Retinal pigment epithelial cell (primary cell): ENCODE measurements at regions not wholly inside any gene's neighbourhood (a gene's known extent, or its start where the extent isn't known, plus 50 kb on each side); places are given as distances from the start of the nearest gene placed in this dataset.

Experiments used
- DNase-seq: peaks from one replicate; pipeline ENCODE4 v3.0.0-alpha.2; 2010; ENCODE audit warnings: low read depth
- H3K4me3 ChIP-seq: 2 replicates; pipeline ENCODE4 v1.5.1; 2011; ENCODE audit warnings: mild to moderate bottlenecking, low read length, control low read depth, moderate library complexity
- TF ChIP-seq, protein P1 (sequence below): conservative IDR thresholded peaks from 2 replicates; pipeline ENCODE4 v1.5.1; 2011; ENCODE audit warnings: low read depth, low read length, control low read depth, inconsistent platforms

DNA sequence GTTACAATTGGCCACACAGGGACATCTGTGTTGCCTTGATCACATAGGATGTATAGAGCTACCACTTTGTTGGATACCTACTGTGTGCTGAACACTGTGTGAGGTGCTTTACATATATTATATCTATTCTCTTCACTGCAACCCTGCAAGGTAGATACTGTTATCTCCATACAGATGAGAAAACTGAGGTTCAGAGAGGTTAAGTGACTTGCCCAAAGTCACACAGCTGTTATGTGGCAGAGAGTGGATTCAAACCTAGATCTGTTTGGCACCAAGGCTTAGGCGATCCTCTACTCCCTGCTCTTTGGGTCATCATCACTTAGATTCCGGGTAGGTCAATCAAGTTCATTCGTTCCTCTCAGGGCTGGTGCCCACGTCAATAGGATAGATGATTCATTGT, 260.5 kb upstream of the IRX3 start:
- H3K4me3 ChIP-seq: no peak overlapping the region
- no peak for DNase-seq
- TF ChIP-seq, protein P1, sequence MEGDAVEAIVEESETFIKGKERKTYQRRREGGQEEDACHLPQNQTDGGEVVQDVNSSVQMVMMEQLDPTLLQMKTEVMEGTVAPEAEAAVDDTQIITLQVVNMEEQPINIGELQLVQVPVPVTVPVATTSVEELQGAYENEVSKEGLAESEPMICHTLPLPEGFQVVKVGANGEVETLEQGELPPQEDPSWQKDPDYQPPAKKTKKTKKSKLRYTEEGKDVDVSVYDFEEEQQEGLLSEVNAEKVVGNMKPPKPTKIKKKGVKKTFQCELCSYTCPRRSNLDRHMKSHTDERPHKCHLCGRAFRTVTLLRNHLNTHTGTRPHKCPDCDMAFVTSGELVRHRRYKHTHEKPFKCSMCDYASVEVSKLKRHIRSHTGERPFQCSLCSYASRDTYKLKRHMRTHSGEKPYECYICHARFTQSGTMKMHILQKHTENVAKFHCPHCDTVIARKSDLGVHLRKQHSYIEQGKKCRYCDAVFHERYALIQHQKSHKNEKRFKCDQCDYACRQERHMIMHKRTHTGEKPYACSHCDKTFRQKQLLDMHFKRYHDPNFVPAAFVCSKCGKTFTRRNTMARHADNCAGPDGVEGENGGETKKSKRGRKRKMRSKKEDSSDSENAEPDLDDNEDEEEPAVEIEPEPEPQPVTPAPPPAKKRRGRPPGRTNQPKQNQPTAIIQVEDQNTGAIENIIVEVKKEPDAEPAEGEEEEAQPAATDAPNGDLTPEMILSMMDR: no peak

DNA sequence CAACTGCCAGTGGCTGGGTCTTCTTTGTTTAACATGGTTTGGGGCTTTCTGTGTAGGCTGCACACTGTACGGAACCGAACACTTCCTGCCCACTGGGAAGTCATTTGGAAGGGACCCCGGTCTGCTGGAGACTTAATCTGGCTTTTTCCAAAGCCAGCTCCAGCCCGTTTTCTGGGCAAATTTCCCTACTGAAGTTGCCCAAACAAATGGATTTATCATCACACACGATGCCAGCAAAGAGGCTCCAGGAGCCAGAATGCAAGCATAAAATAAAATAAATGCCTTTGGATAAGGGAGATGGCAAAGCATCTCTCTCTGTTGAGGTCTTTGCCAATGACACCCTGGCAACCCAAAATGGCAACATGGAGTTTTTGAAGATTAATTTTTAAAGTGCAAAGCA, 259.9 kb upstream of the IRX3 start:
- no peak overlapping the region for H3K4me3 ChIP-seq
- DNase-seq: no peak
- TF ChIP-seq, protein P1: no peak

DNA sequence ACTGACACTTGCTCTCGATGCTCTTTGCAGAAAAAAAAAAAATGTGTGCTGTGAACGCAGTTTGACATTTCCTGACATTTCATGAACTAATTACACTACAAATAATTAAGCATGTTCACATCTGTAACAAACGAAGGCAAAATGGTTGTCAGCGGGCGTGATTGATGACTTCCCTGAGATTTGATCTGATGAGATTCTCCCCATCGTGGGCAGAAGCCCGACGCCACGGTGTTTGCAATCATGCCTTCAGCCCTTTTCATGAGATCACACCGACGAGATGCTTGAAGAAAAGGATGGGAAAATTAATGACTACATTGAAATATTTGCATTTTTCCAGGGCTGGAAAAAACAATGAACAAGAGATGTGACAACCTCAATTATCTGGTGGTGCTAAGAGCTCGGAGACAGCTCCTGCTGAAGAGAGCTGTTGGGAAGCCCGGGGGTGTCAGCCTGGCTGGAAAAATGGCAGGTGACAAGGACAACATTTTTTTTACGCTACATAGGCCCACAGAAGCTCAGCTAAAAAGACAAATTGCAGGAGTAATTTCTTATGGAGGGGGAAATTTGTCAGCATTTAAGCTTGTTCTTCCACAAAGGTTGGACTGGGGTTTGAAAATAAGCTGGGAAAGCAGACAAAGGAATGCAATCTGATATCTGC, 259.4 kb upstream of the IRX3 start:
- DNase-seq: no peak
- no peak overlapping the region for H3K4me3 ChIP-seq
- TF ChIP-seq, protein P1: no peak

DNA sequence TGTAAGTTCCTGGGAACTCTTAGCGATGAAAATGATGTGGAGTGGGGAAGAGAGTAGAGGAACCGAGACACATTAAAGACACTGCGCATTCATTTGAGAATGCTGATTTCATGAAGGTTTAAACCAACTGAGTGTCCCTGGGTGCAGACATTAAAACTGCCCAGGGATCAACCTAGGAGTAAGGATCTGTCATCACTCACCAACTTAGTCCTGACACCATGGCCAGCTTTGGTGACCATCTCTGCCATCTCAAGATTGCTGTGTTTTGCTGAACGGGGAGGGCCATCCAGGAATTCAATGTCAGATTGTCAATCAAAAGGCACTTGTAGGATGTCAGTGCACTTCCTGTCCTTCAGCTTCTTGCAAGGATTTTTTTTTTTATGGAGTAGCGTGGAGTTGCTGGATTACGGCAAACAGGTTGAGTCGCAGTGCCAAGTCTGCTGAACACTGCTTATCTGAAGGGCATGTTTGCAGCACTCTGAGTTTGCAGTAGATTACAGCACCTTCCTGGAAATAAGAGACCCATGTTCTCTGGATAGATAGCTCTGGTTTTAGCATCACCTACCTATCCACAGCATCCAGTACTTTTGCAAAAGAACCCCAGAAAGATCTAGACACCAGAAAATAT, 258.1 kb upstream of the IRX3 start:
- H3K4me3 ChIP-seq: no peak overlapping the region
- TF ChIP-seq, protein P1: no peak
- no peak for DNase-seq

DNA sequence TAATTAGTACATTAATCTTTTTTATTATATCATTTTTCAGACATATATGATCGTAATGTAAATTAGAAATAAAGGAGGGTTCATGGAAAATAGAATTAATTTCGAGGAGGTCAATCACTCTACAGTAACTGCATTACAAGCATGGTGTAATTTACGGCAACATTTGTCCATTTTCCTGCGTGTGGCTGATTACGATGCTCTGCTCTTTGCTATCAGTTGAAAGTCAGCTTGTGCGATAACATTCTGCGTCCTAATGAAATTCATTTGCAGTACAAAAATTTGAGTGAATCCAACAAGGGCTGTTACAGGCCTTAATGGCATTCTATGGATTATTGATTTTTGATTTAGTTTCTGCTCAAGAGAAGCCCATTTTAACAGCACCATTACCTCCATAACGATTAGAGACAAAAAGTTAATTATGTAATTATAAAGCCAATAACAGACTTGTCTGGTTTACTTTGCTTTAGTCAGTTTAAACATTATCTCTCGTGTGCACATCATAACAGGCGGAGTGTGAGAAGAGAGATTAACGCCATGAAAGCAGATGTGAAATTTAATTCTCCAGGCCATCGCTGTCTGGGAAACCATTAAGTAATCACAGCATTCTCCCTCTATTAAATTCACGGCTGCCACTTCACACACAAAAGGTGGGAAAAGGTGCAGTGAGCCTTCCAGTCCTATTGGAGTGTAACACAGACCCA, 256.4 kb upstream of the IRX3 start:
- TF ChIP-seq, protein P1: no peak
- no peak overlapping the region for H3K4me3 ChIP-seq
- DNase-seq: no peak

DNA sequence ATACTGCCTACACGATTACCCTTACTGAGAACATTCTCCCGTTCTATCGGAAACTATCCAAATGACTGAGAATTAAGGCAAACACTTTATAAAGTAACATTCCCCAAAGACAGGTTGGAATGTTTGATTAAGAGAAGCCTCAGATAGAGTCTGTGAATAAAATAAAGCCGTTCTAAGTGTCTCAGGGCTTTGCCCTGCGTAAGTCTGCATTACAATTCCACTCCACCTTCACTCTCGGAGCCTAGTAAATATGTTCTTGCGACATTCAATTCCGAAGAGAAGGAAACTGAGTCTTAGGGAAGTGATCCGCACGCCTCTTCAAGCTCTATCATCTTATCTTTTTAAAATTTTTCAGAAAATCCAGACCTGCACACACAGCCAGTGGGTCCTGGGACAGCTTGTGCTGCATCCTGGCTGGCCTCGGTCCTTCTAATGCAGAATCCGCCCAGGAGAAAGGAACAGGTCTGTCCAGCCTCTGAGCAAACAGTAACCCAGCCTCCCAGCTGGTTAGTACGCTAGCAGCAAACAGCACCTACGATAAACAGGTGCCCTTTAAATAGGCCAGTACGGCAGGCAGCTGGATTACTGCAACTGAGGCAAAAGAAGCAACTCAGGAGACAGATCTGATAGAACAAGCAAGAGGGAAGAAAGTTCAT, 254.1 kb upstream of the IRX3 start:
- no peak overlapping the region for H3K4me3 ChIP-seq
- TF ChIP-seq, protein P1: no peak
- no peak for DNase-seq
